Immature natural killer cell (primary cell): ENCODE measurements at regions not wholly inside any gene's neighbourhood (a gene's known extent, or its start where the extent isn't known, plus 50 kb on each side); places are given as distances from the start of the nearest gene placed in this dataset.
"Not testable (repeated sequence)": the region's sequence is repeated elsewhere in the genome, so short reads cannot be mapped to it uniquely, and the experiment has no call there.

Source experiments
- DNase-seq, 3 donors: peaks; one replicate each; pipeline ENCODE4 v3.0.0; 2022; ENCODE audit warnings: mixed read lengths in 1 of 3
- H3K27ac Mint-ChIP-seq, 6 donors: one replicate each; pipeline ENCODE4 v1.8.0; 2020; ENCODE audit warnings: mixed read lengths in 6 of 6, mild to moderate bottlenecking in 5 of 6, inconsistent platforms in 4 of 6, moderate library complexity in 3 of 6
- H3K27me3 Mint-ChIP-seq, 3 donors: one replicate each; pipeline ENCODE4 v1.8.0; 2020 to 2021; ENCODE audit warnings: low read depth in 3 of 3, mild to moderate bottlenecking in 3 of 3, mixed read lengths in 3 of 3, moderate library complexity in 3 of 3, inconsistent platforms in 1 of 3
- H3K36me3 Mint-ChIP-seq, 3 donors: one replicate each; pipeline ENCODE4 v1.8.0; 2020; ENCODE audit warnings: mixed read lengths in 3 of 3, inconsistent platforms in 2 of 3, mild to moderate bottlenecking in 2 of 3
- H3K4me1 Mint-ChIP-seq, 2 donors: one replicate each; pipeline ENCODE4 v1.8.0; 2020; ENCODE audit warnings: inconsistent platforms in 2 of 2, mild to moderate bottlenecking in 2 of 2, mixed read lengths in 2 of 2, moderate library complexity in 1 of 2
- H3K4me3 Mint-ChIP-seq, 5 donors: one replicate each; pipeline ENCODE4 v1.8.0; 2020; ENCODE audit warnings: mild to moderate bottlenecking in 5 of 5, mixed read lengths in 5 of 5, inconsistent platforms in 3 of 5, moderate library complexity in 3 of 5
- H3K9me3 Mint-ChIP-seq, 6 donors: one replicate each; pipeline ENCODE4 v1.8.0; 2020; ENCODE audit warnings: mild to moderate bottlenecking in 6 of 6, mixed read lengths in 6 of 6, inconsistent platforms in 4 of 6, moderate library complexity in 3 of 6

GRCh38 chr14:83085725-83086124 is 1552.1 kb upstream of the SEL1L start:
- no peak for DNase-seq
- Mint-ChIP-seq H3K4me3 (no peak overlapping the region), H3K9me3 (peaks cover 2 to 29% (median 13%) of the 10 kb centered on the region in 6 donors), H3K36me3 (no peaks in the 10 kb centered on the region), H3K27me3 (no peaks in the 10 kb centered on the region), H3K4me1 (no peaks in the 10 kb centered on the region), H3K27ac (no peak overlapping the region)

GRCh38 chr14:83091991-83092956 is 1558.6 kb upstream of the SEL1L start:
- DNase-seq, H3K4me3 Mint-ChIP-seq, H3K4me1 Mint-ChIP-seq, H3K36me3 Mint-ChIP-seq, H3K27ac Mint-ChIP-seq, H3K27me3 Mint-ChIP-seq: not testable (repeated sequence)
- peaks cover 4 to 40% (median 16%) of the 10 kb centered on the region in 6 donors for H3K9me3 Mint-ChIP-seq

- no peak overlapping the region for H3K4me3 Mint-ChIP-seq
These were observed 1562.4 kb upstream of the SEL1L start for GRCh38 chr14:83096092-83096491.

GRCh38 chr14:83101846-83102245 is 1568.2 kb upstream of the SEL1L start:
- Mint-ChIP-seq H3K4me3 (no peak overlapping the region), H3K27me3 (no peaks in the 10 kb centered on the region), H3K4me1 (no peaks in the 10 kb centered on the region), H3K27ac (no peak overlapping the region), H3K9me3 (peaks cover 7 to 47% (median 13%) of the 10 kb centered on the region in 6 donors), H3K36me3 (peaks cover 0 to 6% (median 0%) of the 10 kb centered on the region in 3 donors)
- DNase-seq: no peak

More at GRCh38 chr14:83096092-83096491, 1562.4 kb upstream of the SEL1L start:
- Mint-ChIP-seq H3K27ac (no peak overlapping the region), H3K36me3 (peaks cover 0 to 3% (median 0%) of the 10 kb centered on the region in 3 donors), H3K4me1 (no peaks in the 10 kb centered on the region), H3K27me3 (no peaks in the 10 kb centered on the region), H3K9me3 (peaks cover 7 to 53% (median 14%) of the 10 kb centered on the region in 6 donors)
- DNase-seq: no peak

- no peak for DNase-seq
- H3K36me3 Mint-ChIP-seq: no peaks in the 10 kb centered on the region
- no peak overlapping the region for H3K4me3 Mint-ChIP-seq
- peaks cover 3 to 41% (median 24%) of the 10 kb centered on the region in 6 donors for H3K9me3 Mint-ChIP-seq
- H3K27me3 Mint-ChIP-seq: peaks cover 0 to 2% (median 0%) of the 10 kb centered on the region in 3 donors
- H3K27ac Mint-ChIP-seq: no peak overlapping the region
- no peaks in the 10 kb centered on the region for H3K4me1 Mint-ChIP-seq
These were observed 1584.4 kb upstream of the SEL1L start for GRCh38 chr14:83118029-83118428.

GRCh38 chr14:83120187-83120586 is 1586.5 kb upstream of the SEL1L start:
- peaks cover 9 to 49% (median 27%) of the 10 kb centered on the region in 6 donors for H3K9me3 Mint-ChIP-seq
- H3K4me3 Mint-ChIP-seq: no peak overlapping the region
- H3K27me3 Mint-ChIP-seq: peaks cover 0 to 3% (median 1%) of the 10 kb centered on the region in 3 donors
- H3K27ac Mint-ChIP-seq: no peak overlapping the region
- H3K36me3 Mint-ChIP-seq: no peaks in the 10 kb centered on the region
- no peaks in the 10 kb centered on the region for H3K4me1 Mint-ChIP-seq
- DNase-seq: no peak

GRCh38 chr14:83126076-83126475 is 1592.4 kb upstream of the SEL1L start:
- Mint-ChIP-seq H3K27ac (no peak overlapping the region), H3K36me3 (no peaks in the 10 kb centered on the region), H3K9me3 (peaks cover 13 to 52% (median 25%) of the 10 kb centered on the region in 6 donors), H3K27me3 (peaks cover 0 to 1% (median 1%) of the 10 kb centered on the region in 3 donors), H3K4me3 (no peak overlapping the region), H3K4me1 (no peaks in the 10 kb centered on the region)
- DNase-seq: no peak

GRCh38 chr14:83128783-83129182 is 1595.1 kb upstream of the SEL1L start:
- Mint-ChIP-seq H3K36me3 (no peaks in the 10 kb centered on the region), H3K27me3 (peaks cover 0 to 1% (median 1%) of the 10 kb centered on the region in 3 donors), H3K27ac (no peak overlapping the region), H3K9me3 (peaks cover 14 to 59% (median 28%) of the 10 kb centered on the region in 6 donors), H3K4me1 (no peaks in the 10 kb centered on the region), H3K4me3 (no peak overlapping the region)
- no peak for DNase-seq

- H3K9me3 Mint-ChIP-seq: peaks cover 15 to 61% (median 28%) of the 10 kb centered on the region in 6 donors
- H3K4me3 Mint-ChIP-seq: no peak overlapping the region
- no peaks in the 10 kb centered on the region for H3K4me1 Mint-ChIP-seq
- peaks cover 0 to 1% (median 0%) of the 10 kb centered on the region in 3 donors for H3K27me3 Mint-ChIP-seq
- no peak for DNase-seq
- H3K27ac Mint-ChIP-seq: no peak overlapping the region
- H3K36me3 Mint-ChIP-seq: no peaks in the 10 kb centered on the region
These were observed 1595.8 kb upstream of the SEL1L start for GRCh38 chr14:83129496-83129895.

GRCh38 chr14:83133981-83134645 is 1600.5 kb upstream of the SEL1L start:
- no peak overlapping the region for H3K27ac Mint-ChIP-seq
- no peaks in the 10 kb centered on the region for H3K4me1 Mint-ChIP-seq
- H3K9me3 Mint-ChIP-seq: peaks cover 5 to 36% (median 18%) of the 10 kb centered on the region in 6 donors
- H3K27me3 Mint-ChIP-seq: no peaks in the 10 kb centered on the region
- no peak overlapping the region for H3K4me3 Mint-ChIP-seq
- H3K36me3 Mint-ChIP-seq: no peaks in the 10 kb centered on the region
- DNase-seq: no peak

GRCh38 chr14:83140756-83141155 is 1607.1 kb upstream of the SEL1L start:
- Mint-ChIP-seq H3K4me3 (no peak overlapping the region), H3K27me3 (no peaks in the 10 kb centered on the region), H3K36me3 (no peaks in the 10 kb centered on the region), H3K27ac (no peak overlapping the region), H3K9me3 (peaks cover 9 to 32% (median 24%) of the 10 kb centered on the region in 6 donors), H3K4me1 (no peaks in the 10 kb centered on the region)
- no peak for DNase-seq

GRCh38 chr14:83147006-83147405 is 1613.4 kb upstream of the SEL1L start:
- H3K27me3 Mint-ChIP-seq: no peaks in the 10 kb centered on the region
- no peak for DNase-seq
- H3K27ac Mint-ChIP-seq: no peak overlapping the region
- no peak overlapping the region for H3K4me3 Mint-ChIP-seq
- no peaks in the 10 kb centered on the region for H3K36me3 Mint-ChIP-seq
- H3K9me3 Mint-ChIP-seq: peaks cover 15 to 49% (median 36%) of the 10 kb centered on the region in 6 donors
- no peaks in the 10 kb centered on the region for H3K4me1 Mint-ChIP-seq

GRCh38 chr14:83151571-83151970 is 1617.9 kb upstream of the SEL1L start:
- Mint-ChIP-seq H3K27ac (no peak overlapping the region), H3K4me3 (no peak overlapping the region), H3K36me3 (no peaks in the 10 kb centered on the region), H3K4me1 (no peaks in the 10 kb centered on the region), H3K9me3 (peaks cover 10 to 51% (median 27%) of the 10 kb centered on the region in 6 donors), H3K27me3 (no peaks in the 10 kb centered on the region)
- DNase-seq: no peak

- H3K27me3 Mint-ChIP-seq: no peaks in the 10 kb centered on the region
- no peak overlapping the region for H3K27ac Mint-ChIP-seq
- no peaks in the 10 kb centered on the region for H3K4me1 Mint-ChIP-seq
- H3K36me3 Mint-ChIP-seq: no peaks in the 10 kb centered on the region
- peaks cover 4 to 50% (median 18%) of the 10 kb centered on the region in 6 donors for H3K9me3 Mint-ChIP-seq
- no peak overlapping the region for H3K4me3 Mint-ChIP-seq
- no peak for DNase-seq
These were observed 1619.4 kb upstream of the SEL1L start for GRCh38 chr14:83153081-83153480.
